IMR-90 (cell line): ENCODE measurements at regions not wholly inside any gene's neighbourhood (a gene's known extent, or its start where the extent isn't known, plus 50 kb on each side); places are given as distances from the start of the nearest gene placed in this dataset.
A peak's percentile ranks its signal among the peaks of the same experiment; 100 is the strongest.

Experiments
- ATAC-seq: fragments of 200-7000 bp; cut with Tn5 transposase; 2 replicates; pipeline ENCODE4 v1.9.1; 2020; ENCODE audit warnings: low read depth, mild to moderate bottlenecking, moderate library complexity
- BruUV-seq: library from RNA; stranded (reverse); fragments of 400-500 nt; replicated peaks from 2 replicates; lab custom pipeline; 2021; lab: Mats Ljungman, UMichigan
- CTCF ChIA-PET: fragments of 300-600 bp; formaldehyde crosslinking; extraction: SDS; loops from one replicate; lab custom pipeline; 2021; ENCODE audit warnings: antibody characterized with exemption; lab: Yijun Ruan, JAX
- POLR2A ChIA-PET: fragments of 300-600 bp; sonication (Branson Sonifier 250); formaldehyde crosslinking; loops from one replicate; lab custom pipeline; 2022; ENCODE audit warnings: antibody characterized with exemption; ENCODE audit not compliant: unreplicated experiment; lab: Charles Lee
- DNase-seq: peaks from one replicate; pipeline ENCODE4 v3.0.0; 2013
- H2AFZ ChIP-seq: replicated peaks from 2 replicates; pipeline ENCODE3; 2013; ENCODE audit warnings: low read length, mild to moderate bottlenecking; ENCODE audit not compliant: poor library complexity
- H2AK5ac ChIP-seq: 2 replicates; pipeline ENCODE4 v1.6.1; 2013; ENCODE audit warnings: low read depth, low read length, inconsistent platforms
- H2AK9ac ChIP-seq: replicated peaks from 2 replicates; pipeline ENCODE3; 2013; ENCODE audit warnings: mild to moderate bottlenecking, low read depth, low read length, moderate library complexity; ENCODE audit not compliant: poor library complexity
- H2BK120ac ChIP-seq: 2 replicates; pipeline ENCODE4 v1.6.1; 2013; ENCODE audit warnings: low read depth, low read length, inconsistent platforms
- H2BK15ac ChIP-seq: 3 replicates; pipeline ENCODE4 v1.6.1; 2013; ENCODE audit warnings: low read depth, low read length, inconsistent platforms
- H2BK20ac ChIP-seq: 2 replicates; pipeline ENCODE4 v1.6.1; 2013; ENCODE audit warnings: low read depth, mild to moderate bottlenecking, inconsistent platforms, low read length, moderate library complexity
- H2BK5ac ChIP-seq: 2 replicates; pipeline ENCODE4 v1.6.1; 2013; ENCODE audit warnings: mild to moderate bottlenecking, low read depth, low read length, inconsistent platforms; ENCODE audit not compliant: poor library complexity, severe bottlenecking
- H3K14ac ChIP-seq: replicated peaks from 2 replicates; pipeline ENCODE4 v1.6.1; 2013; ENCODE audit warnings: low read depth, low read length, inconsistent platforms
- H3K18ac ChIP-seq: 2 replicates; pipeline ENCODE4 v1.6.1; 2013; ENCODE audit warnings: low read depth, low read length, control low read depth
- H3K23ac ChIP-seq: 2 replicates; pipeline ENCODE4 v1.6.1; 2013; ENCODE audit warnings: low read depth, low read length, inconsistent platforms
- H3K27ac ChIP-seq: 2 replicates; pipeline ENCODE4 v1.5.1; 2013; ENCODE audit warnings: mild to moderate bottlenecking, control low read depth, low read length; ENCODE audit not compliant: insufficient read depth
- H3K27me3 ChIP-seq: 2 replicates; pipeline ENCODE4 v1.6.1; 2013; ENCODE audit warnings: low read length; ENCODE audit not compliant: control insufficient read depth, insufficient read depth
- H3K36me3 ChIP-seq: 2 replicates; pipeline ENCODE4 v1.6.1; 2013; ENCODE audit warnings: low read length, mixed read lengths; ENCODE audit not compliant: control insufficient read depth, insufficient read depth
- H3K4ac ChIP-seq: 2 replicates; pipeline ENCODE4 v1.6.1; 2013; ENCODE audit warnings: low read depth, low read length, inconsistent platforms
- H3K4me1 ChIP-seq: 2 replicates; pipeline ENCODE4 v1.6.1; 2013; ENCODE audit warnings: low read length, mixed read lengths; ENCODE audit not compliant: control insufficient read depth, insufficient read depth
- H3K4me2 ChIP-seq: 2 replicates; pipeline ENCODE4 v1.6.1; 2013; ENCODE audit warnings: low read depth, mild to moderate bottlenecking, control low read depth, low read length, moderate library complexity
- H3K4me3 ChIP-seq: 2 replicates; pipeline ENCODE4 v1.5.1; 2013; ENCODE audit warnings: low read depth, mild to moderate bottlenecking, control low read depth, low read length, moderate library complexity; ENCODE audit not compliant: insufficient read depth
- H3K56ac ChIP-seq: 2 replicates; pipeline ENCODE4 v1.6.1; 2013; ENCODE audit warnings: low read length, inconsistent platforms; ENCODE audit not compliant: insufficient read depth; ENCODE audit errors: extremely low read depth
- H3K79me1 ChIP-seq, 2 experiments: 2 replicates each; pipeline ENCODE4 v1.6.1; 2013; ENCODE audit warnings: low read length in 2 of 2, inconsistent platforms in 1 of 2, low read depth in 1 of 2
- H3K9ac ChIP-seq: 2 replicates; pipeline ENCODE4 v1.6.1; 2013; ENCODE audit warnings: low read depth, low read length, control low read depth
- H3K9me1 ChIP-seq: 2 replicates; pipeline ENCODE4 v1.6.1; 2013; ENCODE audit warnings: low read length, inconsistent platforms; ENCODE audit not compliant: insufficient read depth
- H3K9me3 ChIP-seq: 2 replicates; pipeline ENCODE4 v1.6.1; 2013; ENCODE audit warnings: low read length; ENCODE audit not compliant: control insufficient read depth, insufficient read depth
- H4K20me1 ChIP-seq: 2 replicates; pipeline ENCODE4 v1.6.1; 2013; ENCODE audit warnings: low read length, inconsistent platforms; ENCODE audit not compliant: insufficient read depth
- H4K5ac ChIP-seq: 2 replicates; pipeline ENCODE4 v1.6.1; 2013; ENCODE audit warnings: mild to moderate bottlenecking, low read depth, low read length, control low read depth
- H4K8ac ChIP-seq, 2 experiments: 2 replicates each; pipeline ENCODE4 v1.6.1; 2013; ENCODE audit warnings: low read depth in 2 of 2, low read length in 2 of 2, control low read depth in 1 of 2, inconsistent platforms in 1 of 2
- H4K91ac ChIP-seq: 2 replicates; pipeline ENCODE4 v1.6.1; 2013; ENCODE audit warnings: low read depth, low read length, inconsistent platforms; ENCODE audit not compliant: insufficient read depth
- BHLHE40 ChIP-seq: fragments of 150-350 bp; IDR thresholded peaks from 2 replicates; pipeline ENCODE4 v1.6.1; 2016; ENCODE audit warnings: mild to moderate bottlenecking, low read depth, low read length
- CEBPB ChIP-seq: IDR thresholded peaks from 2 replicates; pipeline ENCODE4 v1.6.1; 2012; ENCODE audit warnings: low read depth, low read length, improper control_type of control experiment
- CHD1 ChIP-seq: IDR thresholded peaks from 2 replicates; pipeline ENCODE4 v1.6.1; 2012; ENCODE audit warnings: low read depth, low read length, improper control_type of control experiment
- FOS ChIP-seq: fragments of 150-350 bp; IDR thresholded peaks from 2 replicates; pipeline ENCODE4 v1.6.1; 2016; ENCODE audit warnings: low read depth, low read length
- MAFK ChIP-seq: IDR thresholded peaks from 2 replicates; pipeline ENCODE4 v1.6.1; 2012; ENCODE audit warnings: low read depth, low read length, improper control_type of control experiment
- MAZ ChIP-seq: IDR thresholded peaks from 2 replicates; pipeline ENCODE4 v1.6.1; 2012; ENCODE audit warnings: low read depth, mild to moderate bottlenecking, low read length, improper control_type of control experiment, moderate library complexity, borderline replicate concordance
- MXI1 ChIP-seq: IDR thresholded peaks from 2 replicates; pipeline ENCODE4 v1.6.1; 2012; ENCODE audit warnings: low read depth, mild to moderate bottlenecking, low read length, moderate library complexity, borderline replicate concordance
- NFE2L2 ChIP-seq: fragments of 150-350 bp; IDR thresholded peaks from 2 replicates; pipeline ENCODE4 v1.6.1; 2016; ENCODE audit warnings: low read depth, mild to moderate bottlenecking, low read length
- POLR2A ChIP-seq: IDR thresholded peaks from 2 replicates; pipeline ENCODE4 v1.6.1; 2012; ENCODE audit warnings: mild to moderate bottlenecking, low read depth, low read length
- RAD21 ChIP-seq: IDR thresholded peaks from 2 replicates; pipeline ENCODE4 v1.6.1; 2012; ENCODE audit warnings: low read length, improper control_type of control experiment
- RCOR1 ChIP-seq: IDR thresholded peaks from 2 replicates; pipeline ENCODE4 v1.6.1; 2012; ENCODE audit warnings: mild to moderate bottlenecking, low read length, improper control_type of control experiment; ENCODE audit not compliant: insufficient replicate concordance
- RFX5 ChIP-seq: IDR thresholded peaks from 2 replicates; pipeline ENCODE4 v1.8.0; 2012; ENCODE audit warnings: low read depth, mild to moderate bottlenecking, low read length, moderate library complexity
- SMC3 ChIP-seq: fragments of 150-350 bp; IDR thresholded peaks from 2 replicates; pipeline ENCODE4 v1.6.1; 2016; ENCODE audit warnings: low read depth, mild to moderate bottlenecking, antibody characterized with exemption, low read length, moderate library complexity
- WGBS, 2 experiments: methylation state at CpG; one replicate each; pipeline versions ENCODE4 v1.1.5 to v1.1.7; 2013; ENCODE audit warnings: missing lambda C conversion rate in 2 of 2; ENCODE audit not compliant: insufficient read length in 1 of 2; ENCODE audit errors: extremely low coverage in 2 of 2; 5-methylcytosine and 5-hydroxymethylcytosine counted together
- dilution Hi-C: fragments of 300-500 bp; cut with HindIII; formaldehyde crosslinking; loops from one replicate; pipeline ENCODE4 v1.14.3; 2018; ENCODE audit warnings: low sequenced_read_pairs; ENCODE audit not compliant: unreplicated experiment
- in situ Hi-C: fragments of 300-500 bp; cut with MboI; formaldehyde crosslinking; loops from 3 replicates; pipeline ENCODE4 v1.14.3; 2019; ENCODE audit warnings: low sequenced_read_pairs, inconsistent platforms, mixed read lengths
- intact Hi-C: fragments of 100-400 bp; cut with micrococcal nuclease; formaldehyde crosslinking; loops from 2 replicates; pipeline ENCODE4 v1.10.0; 2022
- TF ChIP-seq, protein P1 (sequence below): conservative IDR thresholded peaks from 2 replicates; pipeline ENCODE4 v1.5.1; 2012; ENCODE audit warnings: mild to moderate bottlenecking, low read depth, low read length, improper control_type of control experiment
- TF ChIP-seq, protein P2 (sequence below): fragments of 150-350 bp; IDR thresholded peaks from 2 replicates; pipeline ENCODE4 v1.6.1; 2017; ENCODE audit warnings: mild to moderate bottlenecking, antibody characterized with exemption, low read length, low read depth
- TF ChIP-seq, protein P3 (sequence below): fragments of 150-350 bp; IDR thresholded peaks from 2 replicates; pipeline ENCODE4 v1.6.1; 2016; ENCODE audit warnings: low read depth, mild to moderate bottlenecking, low read length, moderate library complexity, borderline replicate concordance

DNA sequence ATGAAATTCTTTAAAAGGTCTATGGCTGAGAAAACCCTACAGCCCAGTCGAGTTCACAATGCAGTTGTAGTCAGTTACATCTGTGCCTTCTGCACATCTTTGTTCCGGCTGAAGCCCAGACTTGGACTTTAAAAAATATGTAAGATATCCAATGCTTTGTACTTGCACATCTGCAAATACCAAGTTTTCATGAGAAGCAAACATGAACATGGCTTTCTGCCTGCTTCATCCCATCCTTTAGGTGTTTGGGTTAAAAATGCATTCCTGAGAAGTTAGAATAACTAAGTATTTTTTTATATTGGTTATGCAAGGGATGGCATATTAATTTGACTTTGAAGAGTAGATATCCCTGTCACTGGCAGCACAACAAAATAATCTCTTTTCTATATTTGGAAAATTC, 528.4 kb downstream of the METTL15 start:
- H2BK20ac ChIP-seq, result peak overlapping the region; percentile 62; the same call in 1 of the 2 replicates
- BruUV-seq, result no TSS peak

More for the DNA sequence above, 528.4 kb downstream of the METTL15 start:
- H3K56ac ChIP-seq, result no peak overlapping the region
- peak overlapping the region; percentile 26 for H3K18ac ChIP-seq
- no peaks in the 10 kb centered on the region for H3K27me3 ChIP-seq
- no peak overlapping the region for H2AK9ac ChIP-seq
- peak overlapping the region in 1 of 2 experiments; percentile 28; a peak in 1 of 4 replicates for H4K8ac ChIP-seq
- H3K4ac ChIP-seq, result no peak overlapping the region
- no peak overlapping the region; the same call in 1 of the 2 replicates for H3K14ac ChIP-seq
- H3K79me1 ChIP-seq, result no peaks in the 10 kb centered on the region
- WGBS, 2 experiments, result no CpG with 5 or more reads among the region's 2 CpGs
- CTCF ChIA-PET, result no interaction called here
- no peak overlapping the region for H2AK5ac ChIP-seq
- POLR2A ChIA-PET, result no interaction called here
- H3K4me1 ChIP-seq, result peaks cover 8% of the 10 kb centered on the region; the same call in 1 of the 2 replicates
- H3K36me3 ChIP-seq, result no peaks in the 10 kb centered on the region
- H2BK5ac ChIP-seq, result no peak overlapping the region
- H3K9me3 ChIP-seq, result no peaks in the 10 kb centered on the region
- no peak overlapping the region for H3K23ac ChIP-seq
- in situ Hi-C loops (no loop called here), intact Hi-C loops (no loop called here), dilution Hi-C loops (no loop called here)
- no peak overlapping the region for H2BK15ac ChIP-seq
- peak overlapping the region; percentile 1; the same call in 1 of the 2 replicates for H4K5ac ChIP-seq
- H4K91ac ChIP-seq, result peak overlapping the region; percentile 74; the same call in 1 of the 2 replicates
- H2AFZ ChIP-seq, result no peak overlapping the region
- TF ChIP-seq FOS (no peak), MAFK (no peak), CHD1 (no peak), RFX5 (no peak), NFE2L2 (no peak), SMC3 (no peak), BHLHE40 (no peak), MXI1 (no peak), RCOR1 (no peak), MAZ (no peak), CEBPB (no peak), RAD21 (no peak), POLR2A (no peak)
- TF ChIP-seq, protein P1, sequence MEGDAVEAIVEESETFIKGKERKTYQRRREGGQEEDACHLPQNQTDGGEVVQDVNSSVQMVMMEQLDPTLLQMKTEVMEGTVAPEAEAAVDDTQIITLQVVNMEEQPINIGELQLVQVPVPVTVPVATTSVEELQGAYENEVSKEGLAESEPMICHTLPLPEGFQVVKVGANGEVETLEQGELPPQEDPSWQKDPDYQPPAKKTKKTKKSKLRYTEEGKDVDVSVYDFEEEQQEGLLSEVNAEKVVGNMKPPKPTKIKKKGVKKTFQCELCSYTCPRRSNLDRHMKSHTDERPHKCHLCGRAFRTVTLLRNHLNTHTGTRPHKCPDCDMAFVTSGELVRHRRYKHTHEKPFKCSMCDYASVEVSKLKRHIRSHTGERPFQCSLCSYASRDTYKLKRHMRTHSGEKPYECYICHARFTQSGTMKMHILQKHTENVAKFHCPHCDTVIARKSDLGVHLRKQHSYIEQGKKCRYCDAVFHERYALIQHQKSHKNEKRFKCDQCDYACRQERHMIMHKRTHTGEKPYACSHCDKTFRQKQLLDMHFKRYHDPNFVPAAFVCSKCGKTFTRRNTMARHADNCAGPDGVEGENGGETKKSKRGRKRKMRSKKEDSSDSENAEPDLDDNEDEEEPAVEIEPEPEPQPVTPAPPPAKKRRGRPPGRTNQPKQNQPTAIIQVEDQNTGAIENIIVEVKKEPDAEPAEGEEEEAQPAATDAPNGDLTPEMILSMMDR, result no peak
- TF ChIP-seq, protein P2, sequence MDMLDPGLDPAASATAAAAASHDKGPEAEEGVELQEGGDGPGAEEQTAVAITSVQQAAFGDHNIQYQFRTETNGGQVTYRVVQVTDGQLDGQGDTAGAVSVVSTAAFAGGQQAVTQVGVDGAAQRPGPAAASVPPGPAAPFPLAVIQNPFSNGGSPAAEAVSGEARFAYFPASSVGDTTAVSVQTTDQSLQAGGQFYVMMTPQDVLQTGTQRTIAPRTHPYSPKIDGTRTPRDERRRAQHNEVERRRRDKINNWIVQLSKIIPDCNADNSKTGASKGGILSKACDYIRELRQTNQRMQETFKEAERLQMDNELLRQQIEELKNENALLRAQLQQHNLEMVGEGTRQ, result no peak
- TF ChIP-seq, protein P3, sequence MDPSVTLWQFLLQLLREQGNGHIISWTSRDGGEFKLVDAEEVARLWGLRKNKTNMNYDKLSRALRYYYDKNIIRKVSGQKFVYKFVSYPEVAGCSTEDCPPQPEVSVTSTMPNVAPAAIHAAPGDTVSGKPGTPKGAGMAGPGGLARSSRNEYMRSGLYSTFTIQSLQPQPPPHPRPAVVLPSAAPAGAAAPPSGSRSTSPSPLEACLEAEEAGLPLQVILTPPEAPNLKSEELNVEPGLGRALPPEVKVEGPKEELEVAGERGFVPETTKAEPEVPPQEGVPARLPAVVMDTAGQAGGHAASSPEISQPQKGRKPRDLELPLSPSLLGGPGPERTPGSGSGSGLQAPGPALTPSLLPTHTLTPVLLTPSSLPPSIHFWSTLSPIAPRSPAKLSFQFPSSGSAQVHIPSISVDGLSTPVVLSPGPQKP, result no peak
- no peaks in the 10 kb centered on the region for H4K20me1 ChIP-seq
- H3K4me3 ChIP-seq, result no peak overlapping the region
- no peak overlapping the region for H2BK120ac ChIP-seq
- H3K9ac ChIP-seq, result no peak overlapping the region
- H3K27ac ChIP-seq, result no peak overlapping the region
- peaks cover 8% of the 10 kb centered on the region for H3K9me1 ChIP-seq
- peak; percentile 27 for ATAC-seq
- no peak overlapping the region for H3K4me2 ChIP-seq
- DNase-seq, result peak; percentile 49
